GM12873 (cell line): ENCODE measurements at regions not wholly inside any gene's neighbourhood (a gene's known extent, or its start where the extent isn't known, plus 50 kb on each side); places are given as distances from the start of the nearest gene placed in this dataset.

Experiments used
- CTCF ChIP-seq: IDR thresholded peaks from 2 replicates; pipeline ENCODE4 v1.5.1; 2012; ENCODE audit warnings: low read depth, mild to moderate bottlenecking, moderate library complexity, low read length, control low read depth; ENCODE audit not compliant: insufficient read depth; ENCODE audit errors: missing control alignments

DNA sequence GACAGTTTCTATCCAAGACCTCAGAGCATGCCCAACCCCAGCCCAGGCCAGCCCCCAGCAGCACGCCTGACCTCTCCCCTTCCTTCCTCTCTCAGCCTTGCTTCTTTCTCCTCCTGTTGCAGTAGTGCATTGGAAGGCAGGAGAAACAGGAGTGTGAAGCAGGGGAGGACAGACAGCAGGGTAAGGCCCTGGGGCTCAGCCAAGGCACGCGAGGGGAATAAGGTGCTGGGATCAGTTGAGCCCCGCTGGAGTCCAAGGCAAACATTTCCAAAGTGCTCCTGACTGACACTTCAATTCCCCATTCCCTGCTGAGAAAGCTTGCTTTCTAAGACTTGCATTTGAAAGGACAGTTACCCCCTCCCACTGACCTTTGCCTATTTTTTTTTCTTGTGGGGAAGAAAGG, 73.1 kb upstream of the OLFM4 start:
- TF ChIP-seq CTCF: no peak

- TF ChIP-seq CTCF: no peak
These were observed 73.8 kb upstream of the OLFM4 start for GRCh38 chr13:52954838-52955237.

DNA sequence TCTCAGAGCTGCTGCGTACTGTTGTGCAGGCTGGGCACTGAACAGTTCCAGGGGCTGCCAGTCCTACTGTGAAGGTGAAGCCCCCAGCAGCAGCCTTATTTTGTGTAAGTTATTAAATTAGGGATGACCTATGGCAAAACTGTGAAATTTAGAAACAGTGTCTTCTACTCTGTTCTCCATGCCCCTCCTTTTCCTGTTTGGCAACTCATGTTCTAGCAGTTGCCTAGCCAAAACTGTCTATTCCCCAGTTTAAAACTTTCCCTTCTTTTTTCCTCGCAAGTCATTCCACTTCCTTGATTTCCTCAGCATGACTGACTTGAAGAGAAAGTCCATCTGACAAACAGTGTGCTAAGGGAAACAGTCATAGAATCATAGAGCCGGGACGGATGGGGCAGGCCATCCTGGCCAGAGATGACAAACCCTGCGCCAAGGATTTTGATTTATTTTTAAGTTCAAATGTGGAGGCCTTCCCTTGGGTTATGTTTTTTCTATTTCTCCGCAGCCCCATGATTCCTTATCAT, 78.1 kb upstream of the OLFM4 start:
- no peak for TF ChIP-seq CTCF

- no peak for TF ChIP-seq CTCF
These were observed 78.9 kb upstream of the OLFM4 start for GRCh38 chr13:52949742-52950141.

DNA sequence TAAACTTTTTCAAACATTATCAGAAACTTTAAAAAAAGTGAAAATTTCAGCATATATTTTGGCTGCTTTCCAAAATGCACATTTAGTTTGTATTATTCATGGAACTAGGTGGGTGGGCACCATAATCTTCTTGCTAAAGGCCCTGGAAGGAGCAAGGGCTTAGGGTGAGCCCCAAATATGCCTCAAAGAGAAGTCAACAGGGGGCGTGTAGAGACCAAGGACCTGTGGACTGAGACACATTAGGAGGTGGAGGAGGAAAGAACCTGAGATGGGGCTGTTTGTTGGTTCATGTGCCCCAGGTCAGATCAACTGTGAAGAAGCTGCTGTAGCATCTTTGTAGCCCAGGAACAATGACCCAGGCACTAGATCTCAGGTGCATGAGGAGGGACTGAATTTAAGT, 79.6 kb upstream of the OLFM4 start:
- no peak for TF ChIP-seq CTCF

DNA sequence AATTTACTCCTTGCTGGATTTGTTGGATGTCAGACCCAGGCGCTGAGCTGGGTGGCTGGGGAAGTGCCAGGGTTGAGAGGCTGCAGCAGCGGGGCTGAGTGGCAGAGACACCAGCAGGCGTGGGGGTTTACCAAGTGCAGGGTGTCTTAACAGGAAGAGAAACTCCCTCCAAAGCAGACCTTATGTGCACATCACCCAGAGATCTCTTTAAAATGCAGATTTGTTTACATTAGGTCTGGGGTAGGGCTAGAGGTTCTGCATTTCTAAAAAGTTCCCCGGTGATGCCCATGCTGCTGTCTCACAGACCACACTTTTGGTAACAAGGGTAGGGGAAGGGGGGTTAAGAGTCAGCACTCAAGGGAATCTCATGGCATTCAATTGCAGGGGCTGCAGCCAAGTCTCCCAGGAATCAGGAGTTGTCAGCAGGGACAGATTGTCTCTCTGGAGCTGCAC, 80.7 kb upstream of the OLFM4 start:
- TF ChIP-seq CTCF: no peak

DNA sequence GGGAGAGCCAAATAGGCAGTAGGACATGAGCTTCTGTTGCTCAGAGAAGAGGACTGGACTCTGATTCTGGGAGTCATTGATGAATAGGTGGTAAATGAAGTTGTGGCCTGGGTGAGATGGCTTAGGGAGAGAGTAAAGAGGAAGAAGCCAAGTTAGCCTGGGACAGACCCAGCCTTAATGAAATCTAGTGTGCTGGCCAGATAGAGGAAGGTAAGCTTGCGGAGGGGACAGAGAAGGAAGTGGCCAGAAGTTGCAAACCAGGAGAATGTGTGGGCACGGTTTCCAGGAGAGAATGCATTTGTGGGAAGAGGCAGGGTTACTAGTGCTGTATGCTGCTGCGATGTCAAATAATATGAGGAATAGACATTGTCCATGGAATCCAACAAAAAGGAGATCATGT, 83.3 kb upstream of the OLFM4 start:
- TF ChIP-seq CTCF: no peak
